WI38 (cell line): ENCODE measurements at regions not wholly inside any gene's neighbourhood (a gene's known extent, or its start where the extent isn't known, plus 50 kb on each side); places are given as distances from the start of the nearest gene placed in this dataset.

ENCODE experiments used
- H3K4me3 ChIP-seq: 2 replicates; pipeline ENCODE4 v1.5.1; 2011; ENCODE audit warnings: low read depth, mild to moderate bottlenecking, control low read depth, low read length
- CTCF ChIP-seq: IDR thresholded peaks from 2 replicates; pipeline ENCODE4 v1.5.1; 2012; ENCODE audit warnings: low read depth, mild to moderate bottlenecking, control low read depth, low read length

GRCh38 chr14:97106609-97107008 is 309.4 kb downstream of the VRK1 start:
- no peak overlapping the region for H3K4me3 ChIP-seq
- no peak for TF ChIP-seq CTCF

GRCh38 chr14:97107080-97107479 is 309.9 kb downstream of the VRK1 start:
- no peak overlapping the region for H3K4me3 ChIP-seq
- no peak for TF ChIP-seq CTCF

GRCh38 chr14:97107760-97108159 is 310.6 kb downstream of the VRK1 start:
- no peak overlapping the region for H3K4me3 ChIP-seq
- no peak for TF ChIP-seq CTCF

- no peak for TF ChIP-seq CTCF
- no peak overlapping the region for H3K4me3 ChIP-seq
Observed at GRCh38 chr14:97109234-97109633, 312.1 kb downstream of the VRK1 start.

GRCh38 chr14:97113339-97113738 is 316.2 kb downstream of the VRK1 start:
- no peak overlapping the region for H3K4me3 ChIP-seq
- TF ChIP-seq CTCF: no peak

GRCh38 chr14:97116546-97116945 is 319.4 kb downstream of the VRK1 start:
- no peak overlapping the region for H3K4me3 ChIP-seq
- no peak for TF ChIP-seq CTCF

GRCh38 chr14:97117693-97118092 is 320.5 kb downstream of the VRK1 start:
- no peak for TF ChIP-seq CTCF
- H3K4me3 ChIP-seq: no peak overlapping the region

- no peak overlapping the region for H3K4me3 ChIP-seq
- no peak for TF ChIP-seq CTCF
Observed at GRCh38 chr14:97120204-97120603, 323.0 kb downstream of the VRK1 start.
